ENCODE measurements at regions not wholly inside any gene's neighbourhood (a gene's known extent, or its start where the extent isn't known, plus 50 kb on each side); places are given as distances from the start of the nearest gene placed in this dataset.

- no peak for TF ChIP-seq EZH2 (IDR thresholded peaks at IDR 0.05; ENCODE audit: low read depth, low read length, severe bottlenecking)
- no peak for TF ChIP-seq POLR2A (IDR thresholded peaks at IDR 0.05; ENCODE audit: control extremely low read depth in 1 of 2, low read depth in 2 of 2, low read length in 2 of 2)
- TF ChIP-seq, protein P1, sequence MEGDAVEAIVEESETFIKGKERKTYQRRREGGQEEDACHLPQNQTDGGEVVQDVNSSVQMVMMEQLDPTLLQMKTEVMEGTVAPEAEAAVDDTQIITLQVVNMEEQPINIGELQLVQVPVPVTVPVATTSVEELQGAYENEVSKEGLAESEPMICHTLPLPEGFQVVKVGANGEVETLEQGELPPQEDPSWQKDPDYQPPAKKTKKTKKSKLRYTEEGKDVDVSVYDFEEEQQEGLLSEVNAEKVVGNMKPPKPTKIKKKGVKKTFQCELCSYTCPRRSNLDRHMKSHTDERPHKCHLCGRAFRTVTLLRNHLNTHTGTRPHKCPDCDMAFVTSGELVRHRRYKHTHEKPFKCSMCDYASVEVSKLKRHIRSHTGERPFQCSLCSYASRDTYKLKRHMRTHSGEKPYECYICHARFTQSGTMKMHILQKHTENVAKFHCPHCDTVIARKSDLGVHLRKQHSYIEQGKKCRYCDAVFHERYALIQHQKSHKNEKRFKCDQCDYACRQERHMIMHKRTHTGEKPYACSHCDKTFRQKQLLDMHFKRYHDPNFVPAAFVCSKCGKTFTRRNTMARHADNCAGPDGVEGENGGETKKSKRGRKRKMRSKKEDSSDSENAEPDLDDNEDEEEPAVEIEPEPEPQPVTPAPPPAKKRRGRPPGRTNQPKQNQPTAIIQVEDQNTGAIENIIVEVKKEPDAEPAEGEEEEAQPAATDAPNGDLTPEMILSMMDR (IDR thresholded peaks at IDR 0.05; ENCODE audit: control extremely low read depth in 1 of 3, insufficient read depth in 1 of 3, low read depth in 1 of 3, low read length in 3 of 3), result no peak
- TF ChIP-seq TAF1 (IDR thresholded peaks at IDR 0.05; ENCODE audit: low read depth, low read length), result no peak
- no peak for TF ChIP-seq RFX5 (IDR thresholded peaks at IDR 0.05; ENCODE audit: borderline replicate concordance, low read depth, low read length)
- no peak for TF ChIP-seq GTF2F1 (IDR thresholded peaks at IDR 0.05; ENCODE audit: borderline replicate concordance, low read depth, low read length)
Observed at GRCh38 chr4:14675279-14675985, 326.8 kb upstream of the CPEB2 start.

Data from H1 (cell line).